ENCODE measurements at regions not wholly inside any gene's neighbourhood (a gene's known extent, or its start where the extent isn't known, plus 50 kb on each side); places are given as distances from the start of the nearest gene placed in this dataset.

- DNase-seq = no peak
Observed at GRCh38 chr19:46911456-46911855, 50.7 kb downstream of the ARHGAP35 start.

- no peak for DNase-seq
Observed at GRCh38 chr19:46913198-46913851, 52.5 kb downstream of the ARHGAP35 start.

- DNase-seq = no peak
Observed at GRCh38 chr19:46913852-46914430, 53.1 kb downstream of the ARHGAP35 start.

- no peak for DNase-seq
Observed at GRCh38 chr19:46915386-46915785, 54.6 kb downstream of the ARHGAP35 start.

GRCh38 chr19:46917002-46917401, 56.2 kb downstream of the ARHGAP35 start:
- DNase-seq = peak; percentile 25

GRCh38 chr19:46919324-46919723, 58.5 kb downstream of the ARHGAP35 start:
- DNase-seq = peak; percentile 33

GRCh38 chr19:46920362-46920761, 59.6 kb downstream of the ARHGAP35 start:
- DNase-seq = no peak

GRCh38 chr19:46921071-46921470, 60.3 kb downstream of the ARHGAP35 start:
- DNase-seq = no peak

- no peak for DNase-seq
Observed at GRCh38 chr19:46922465-46922864, 61.7 kb downstream of the ARHGAP35 start.

GRCh38 chr19:46924874-46925547, 64.2 kb downstream of the ARHGAP35 start:
- DNase-seq = peak; percentile 6

- no peak for DNase-seq
Observed at GRCh38 chr19:46925548-46925950, 64.8 kb downstream of the ARHGAP35 start.

GRCh38 chr19:46926170-46927071, 65.6 kb downstream of the ARHGAP35 start:
- DNase-seq = no peak

GRCh38 chr19:46927106-46927505, 66.3 kb downstream of the ARHGAP35 start:
- DNase-seq = no peak

GRCh38 chr19:46927893-46928292, 67.1 kb downstream of the ARHGAP35 start:
- no peak for DNase-seq

GRCh38 chr19:46928951-46929350, 68.2 kb downstream of the ARHGAP35 start:
- no peak for DNase-seq

GRCh38 chr19:46931202-46931601, 70.4 kb downstream of the ARHGAP35 start:
- no peak for DNase-seq

- no peak for DNase-seq
Observed at GRCh38 chr19:46932346-46932745, 71.5 kb downstream of the ARHGAP35 start.

- no peak for DNase-seq
Observed at GRCh38 chr19:46935066-46935663, 74.4 kb downstream of the ARHGAP35 start.

GRCh38 chr19:46943150-46943946, 76.3 kb upstream of the NPAS1 start:
- no peak for DNase-seq

- DNase-seq = no peak
Observed at GRCh38 chr19:46944123-46944748, 75.4 kb upstream of the NPAS1 start.

GRCh38 chr19:46944918-46945628, 74.6 kb upstream of the NPAS1 start:
- DNase-seq = no peak
